IMR-90 (cell line): ENCODE measurements at regions not wholly inside any gene's neighbourhood (a gene's known extent, or its start where the extent isn't known, plus 50 kb on each side); places are given as distances from the start of the nearest gene placed in this dataset.

Experiments used
- ATAC-seq: fragments of 200-7000 bp; cut with Tn5 transposase; 2 replicates; pipeline ENCODE4 v1.9.1; 2020; ENCODE audit warnings: low read depth, mild to moderate bottlenecking, moderate library complexity
- BruUV-seq: library from RNA; stranded (reverse); fragments of 400-500 nt; replicated peaks from 2 replicates; lab custom pipeline; 2021; lab: Mats Ljungman, UMichigan
- CTCF ChIA-PET: fragments of 300-600 bp; formaldehyde crosslinking; extraction: SDS; loops from one replicate; lab custom pipeline; 2021; ENCODE audit warnings: antibody characterized with exemption; lab: Yijun Ruan, JAX
- POLR2A ChIA-PET: fragments of 300-600 bp; sonication (Branson Sonifier 250); formaldehyde crosslinking; loops from one replicate; lab custom pipeline; 2022; ENCODE audit warnings: antibody characterized with exemption; ENCODE audit not compliant: unreplicated experiment; lab: Charles Lee
- DNase-seq: peaks from one replicate; pipeline ENCODE4 v3.0.0; 2013
- H2AFZ ChIP-seq: replicated peaks from 2 replicates; pipeline ENCODE3; 2013; ENCODE audit warnings: low read length, mild to moderate bottlenecking; ENCODE audit not compliant: poor library complexity
- H2AK5ac ChIP-seq: 2 replicates; pipeline ENCODE4 v1.6.1; 2013; ENCODE audit warnings: low read depth, low read length, inconsistent platforms
- H2AK9ac ChIP-seq: replicated peaks from 2 replicates; pipeline ENCODE3; 2013; ENCODE audit warnings: mild to moderate bottlenecking, low read depth, low read length, moderate library complexity; ENCODE audit not compliant: poor library complexity
- H2BK120ac ChIP-seq: 2 replicates; pipeline ENCODE4 v1.6.1; 2013; ENCODE audit warnings: low read depth, low read length, inconsistent platforms
- H2BK15ac ChIP-seq: 3 replicates; pipeline ENCODE4 v1.6.1; 2013; ENCODE audit warnings: low read depth, low read length, inconsistent platforms
- H2BK20ac ChIP-seq: 2 replicates; pipeline ENCODE4 v1.6.1; 2013; ENCODE audit warnings: low read depth, mild to moderate bottlenecking, inconsistent platforms, low read length, moderate library complexity
- H2BK5ac ChIP-seq: 2 replicates; pipeline ENCODE4 v1.6.1; 2013; ENCODE audit warnings: mild to moderate bottlenecking, low read depth, low read length, inconsistent platforms; ENCODE audit not compliant: poor library complexity, severe bottlenecking
- H3K14ac ChIP-seq: replicated peaks from 2 replicates; pipeline ENCODE4 v1.6.1; 2013; ENCODE audit warnings: low read depth, low read length, inconsistent platforms
- H3K18ac ChIP-seq: 2 replicates; pipeline ENCODE4 v1.6.1; 2013; ENCODE audit warnings: low read depth, low read length, control low read depth
- H3K23ac ChIP-seq: 2 replicates; pipeline ENCODE4 v1.6.1; 2013; ENCODE audit warnings: low read depth, low read length, inconsistent platforms
- H3K27ac ChIP-seq: 2 replicates; pipeline ENCODE4 v1.5.1; 2013; ENCODE audit warnings: mild to moderate bottlenecking, control low read depth, low read length; ENCODE audit not compliant: insufficient read depth
- H3K27me3 ChIP-seq: 2 replicates; pipeline ENCODE4 v1.6.1; 2013; ENCODE audit warnings: low read length; ENCODE audit not compliant: control insufficient read depth, insufficient read depth
- H3K36me3 ChIP-seq: 2 replicates; pipeline ENCODE4 v1.6.1; 2013; ENCODE audit warnings: low read length, mixed read lengths; ENCODE audit not compliant: control insufficient read depth, insufficient read depth
- H3K4ac ChIP-seq: 2 replicates; pipeline ENCODE4 v1.6.1; 2013; ENCODE audit warnings: low read depth, low read length, inconsistent platforms
- H3K4me1 ChIP-seq: 2 replicates; pipeline ENCODE4 v1.6.1; 2013; ENCODE audit warnings: low read length, mixed read lengths; ENCODE audit not compliant: control insufficient read depth, insufficient read depth
- H3K4me2 ChIP-seq: 2 replicates; pipeline ENCODE4 v1.6.1; 2013; ENCODE audit warnings: low read depth, mild to moderate bottlenecking, control low read depth, low read length, moderate library complexity
- H3K4me3 ChIP-seq: 2 replicates; pipeline ENCODE4 v1.5.1; 2013; ENCODE audit warnings: low read depth, mild to moderate bottlenecking, control low read depth, low read length, moderate library complexity; ENCODE audit not compliant: insufficient read depth
- H3K56ac ChIP-seq: 2 replicates; pipeline ENCODE4 v1.6.1; 2013; ENCODE audit warnings: low read length, inconsistent platforms; ENCODE audit not compliant: insufficient read depth; ENCODE audit errors: extremely low read depth
- H3K79me1 ChIP-seq, 2 experiments: 2 replicates each; pipeline ENCODE4 v1.6.1; 2013; ENCODE audit warnings: low read length in 2 of 2, inconsistent platforms in 1 of 2, low read depth in 1 of 2
- H3K9ac ChIP-seq: 2 replicates; pipeline ENCODE4 v1.6.1; 2013; ENCODE audit warnings: low read depth, low read length, control low read depth
- H3K9me1 ChIP-seq: 2 replicates; pipeline ENCODE4 v1.6.1; 2013; ENCODE audit warnings: low read length, inconsistent platforms; ENCODE audit not compliant: insufficient read depth
- H3K9me3 ChIP-seq: 2 replicates; pipeline ENCODE4 v1.6.1; 2013; ENCODE audit warnings: low read length; ENCODE audit not compliant: control insufficient read depth, insufficient read depth
- H4K20me1 ChIP-seq: 2 replicates; pipeline ENCODE4 v1.6.1; 2013; ENCODE audit warnings: low read length, inconsistent platforms; ENCODE audit not compliant: insufficient read depth
- H4K5ac ChIP-seq: 2 replicates; pipeline ENCODE4 v1.6.1; 2013; ENCODE audit warnings: mild to moderate bottlenecking, low read depth, low read length, control low read depth
- H4K8ac ChIP-seq, 2 experiments: 2 replicates each; pipeline ENCODE4 v1.6.1; 2013; ENCODE audit warnings: low read depth in 2 of 2, low read length in 2 of 2, control low read depth in 1 of 2, inconsistent platforms in 1 of 2
- H4K91ac ChIP-seq: 2 replicates; pipeline ENCODE4 v1.6.1; 2013; ENCODE audit warnings: low read depth, low read length, inconsistent platforms; ENCODE audit not compliant: insufficient read depth
- BHLHE40 ChIP-seq: fragments of 150-350 bp; IDR thresholded peaks from 2 replicates; pipeline ENCODE4 v1.6.1; 2016; ENCODE audit warnings: mild to moderate bottlenecking, low read depth, low read length
- CEBPB ChIP-seq: IDR thresholded peaks from 2 replicates; pipeline ENCODE4 v1.6.1; 2012; ENCODE audit warnings: low read depth, low read length, improper control_type of control experiment
- CHD1 ChIP-seq: IDR thresholded peaks from 2 replicates; pipeline ENCODE4 v1.6.1; 2012; ENCODE audit warnings: low read depth, low read length, improper control_type of control experiment
- CTCF ChIP-seq: conservative IDR thresholded peaks from 2 replicates; pipeline ENCODE4 v1.5.1; 2012; ENCODE audit warnings: mild to moderate bottlenecking, low read depth, low read length, improper control_type of control experiment
- FOS ChIP-seq: fragments of 150-350 bp; IDR thresholded peaks from 2 replicates; pipeline ENCODE4 v1.6.1; 2016; ENCODE audit warnings: low read depth, low read length
- MAFK ChIP-seq: IDR thresholded peaks from 2 replicates; pipeline ENCODE4 v1.6.1; 2012; ENCODE audit warnings: low read depth, low read length, improper control_type of control experiment
- MAZ ChIP-seq: IDR thresholded peaks from 2 replicates; pipeline ENCODE4 v1.6.1; 2012; ENCODE audit warnings: low read depth, mild to moderate bottlenecking, low read length, improper control_type of control experiment, moderate library complexity, borderline replicate concordance
- MXI1 ChIP-seq: IDR thresholded peaks from 2 replicates; pipeline ENCODE4 v1.6.1; 2012; ENCODE audit warnings: low read depth, mild to moderate bottlenecking, low read length, moderate library complexity, borderline replicate concordance
- NFE2L2 ChIP-seq: fragments of 150-350 bp; IDR thresholded peaks from 2 replicates; pipeline ENCODE4 v1.6.1; 2016; ENCODE audit warnings: low read depth, mild to moderate bottlenecking, low read length
- POLR2A ChIP-seq: IDR thresholded peaks from 2 replicates; pipeline ENCODE4 v1.6.1; 2012; ENCODE audit warnings: mild to moderate bottlenecking, low read depth, low read length
- RAD21 ChIP-seq: IDR thresholded peaks from 2 replicates; pipeline ENCODE4 v1.6.1; 2012; ENCODE audit warnings: low read length, improper control_type of control experiment
- RCOR1 ChIP-seq: IDR thresholded peaks from 2 replicates; pipeline ENCODE4 v1.6.1; 2012; ENCODE audit warnings: mild to moderate bottlenecking, low read length, improper control_type of control experiment; ENCODE audit not compliant: insufficient replicate concordance
- RFX5 ChIP-seq: IDR thresholded peaks from 2 replicates; pipeline ENCODE4 v1.8.0; 2012; ENCODE audit warnings: low read depth, mild to moderate bottlenecking, low read length, moderate library complexity
- SMC3 ChIP-seq: fragments of 150-350 bp; IDR thresholded peaks from 2 replicates; pipeline ENCODE4 v1.6.1; 2016; ENCODE audit warnings: low read depth, mild to moderate bottlenecking, antibody characterized with exemption, low read length, moderate library complexity
- USF2 ChIP-seq: fragments of 150-350 bp; IDR thresholded peaks from 2 replicates; pipeline ENCODE4 v1.6.1; 2017; ENCODE audit warnings: mild to moderate bottlenecking, antibody characterized with exemption, low read length, low read depth
- WGBS, 2 experiments: methylation state at CpG; one replicate each; pipeline versions ENCODE4 v1.1.5 to v1.1.7; 2013; ENCODE audit warnings: missing lambda C conversion rate in 2 of 2; ENCODE audit not compliant: insufficient read length in 1 of 2; ENCODE audit errors: extremely low coverage in 2 of 2; 5-methylcytosine and 5-hydroxymethylcytosine counted together
- dilution Hi-C: fragments of 300-500 bp; cut with HindIII; formaldehyde crosslinking; loops from one replicate; pipeline ENCODE4 v1.14.3; 2018; ENCODE audit warnings: low sequenced_read_pairs; ENCODE audit not compliant: unreplicated experiment
- in situ Hi-C: fragments of 300-500 bp; cut with MboI; formaldehyde crosslinking; loops from 3 replicates; pipeline ENCODE4 v1.14.3; 2019; ENCODE audit warnings: low sequenced_read_pairs, inconsistent platforms, mixed read lengths
- intact Hi-C: fragments of 100-400 bp; cut with micrococcal nuclease; formaldehyde crosslinking; loops from 2 replicates; pipeline ENCODE4 v1.10.0; 2022
- TF ChIP-seq, protein P1 (sequence below): fragments of 150-350 bp; IDR thresholded peaks from 2 replicates; pipeline ENCODE4 v1.6.1; 2016; ENCODE audit warnings: low read depth, mild to moderate bottlenecking, low read length, moderate library complexity, borderline replicate concordance

GRCh38 chr4:145326491-145326890, 146.1 kb upstream of the OTUD4 start:
- Histone ChIP-seq H3K9me1 (no peaks in the 10 kb centered on the region), H2AK9ac (no peak overlapping the region), H3K4me2 (no peak overlapping the region), H3K27ac (no peak overlapping the region), H2AK5ac (no peak overlapping the region), H3K4me1 (no peaks in the 10 kb centered on the region), H4K8ac (no peak overlapping the region), H3K36me3 (no peaks in the 10 kb centered on the region), H4K20me1 (no peaks in the 10 kb centered on the region), H2BK120ac (no peak overlapping the region), H4K91ac (no peak overlapping the region), H3K4ac (no peak overlapping the region), H3K18ac (no peak overlapping the region), H3K9me3 (no peaks in the 10 kb centered on the region), H3K9ac (no peak overlapping the region), H4K5ac (no peak overlapping the region), H2AFZ (no peak overlapping the region), H3K14ac (no peak overlapping the region), H3K4me3 (no peak overlapping the region), H3K56ac (no peak overlapping the region), H3K27me3 (peaks cover 3% of the 10 kb centered on the region), H3K23ac (no peak overlapping the region), H2BK15ac (no peak overlapping the region), H2BK5ac (no peak overlapping the region), H3K79me1 (no peaks in the 10 kb centered on the region), H2BK20ac (no peak overlapping the region)
- intact Hi-C loops (no loop called here), dilution Hi-C loops (no loop called here), in situ Hi-C loops (no loop called here)
- 0% methylated on average over 1 of the region's 2 CpGs; no CpG with 5 or more reads in 1 of the 2 experiments for WGBS, 2 experiments
- ChIA-PET CTCF (no interaction called here), POLR2A (no interaction called here)
- TF ChIP-seq, protein P1, sequence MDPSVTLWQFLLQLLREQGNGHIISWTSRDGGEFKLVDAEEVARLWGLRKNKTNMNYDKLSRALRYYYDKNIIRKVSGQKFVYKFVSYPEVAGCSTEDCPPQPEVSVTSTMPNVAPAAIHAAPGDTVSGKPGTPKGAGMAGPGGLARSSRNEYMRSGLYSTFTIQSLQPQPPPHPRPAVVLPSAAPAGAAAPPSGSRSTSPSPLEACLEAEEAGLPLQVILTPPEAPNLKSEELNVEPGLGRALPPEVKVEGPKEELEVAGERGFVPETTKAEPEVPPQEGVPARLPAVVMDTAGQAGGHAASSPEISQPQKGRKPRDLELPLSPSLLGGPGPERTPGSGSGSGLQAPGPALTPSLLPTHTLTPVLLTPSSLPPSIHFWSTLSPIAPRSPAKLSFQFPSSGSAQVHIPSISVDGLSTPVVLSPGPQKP = no peak
- TF ChIP-seq MAFK (no peak), CHD1 (no peak), MAZ (no peak), NFE2L2 (no peak), MXI1 (no peak), CTCF (no peak), RFX5 (no peak), CEBPB (no peak), RCOR1 (no peak), RAD21 (no peak), BHLHE40 (no peak), USF2 (no peak), SMC3 (no peak), POLR2A (no peak), FOS (no peak)
- DNase-seq (no peak), ATAC-seq (no peak)
- BruUV-seq = no TSS peak
